Stimulated activated CD4-positive, alpha-beta T cell treated with anti-CD3 and anti-CD28 coated beads, Interleukin-1b, Interleukin-23, amount 100 ng/mL, for 4 hours (primary cell): ENCODE measurements at regions not wholly inside any gene's neighbourhood (a gene's known extent, or its start where the extent isn't known, plus 50 kb on each side); places are given as distances from the start of the nearest gene placed in this dataset.
"Not testable (repeated sequence)": the region's sequence is repeated elsewhere in the genome, so short reads cannot be mapped to it uniquely, and the experiment has no call there.

Experiments used
- DNase-seq, 2 donors: peaks; one replicate each; pipeline ENCODE4 v3.0.0-alpha.2; 2020; ENCODE audit warnings: low read depth in 2 of 2

GRCh38 chr4:77306496-77306895 is 149.5 kb downstream of the CCNG2 start:
- DNase-seq = no peak

GRCh38 chr4:77308843-77309242 is 151.8 kb downstream of the CCNG2 start:
- no peak for DNase-seq

- DNase-seq = no peak
Observed at GRCh38 chr4:77309496-77309895, 152.5 kb downstream of the CCNG2 start.

GRCh38 chr4:77310931-77311330 is 153.9 kb downstream of the CCNG2 start:
- DNase-seq = no peak

GRCh38 chr4:77314697-77315096 is 157.7 kb downstream of the CCNG2 start:
- DNase-seq = no peak

GRCh38 chr4:77327151-77327550 is 170.1 kb downstream of the CCNG2 start:
- no peak for DNase-seq

GRCh38 chr4:77332696-77333270 is 175.8 kb downstream of the CCNG2 start:
- DNase-seq = no peak

GRCh38 chr4:77336411-77337142 is 179.6 kb downstream of the CCNG2 start:
- no peak for DNase-seq

- DNase-seq = no peak
Observed at GRCh38 chr4:77342170-77342810, 185.3 kb downstream of the CCNG2 start.

GRCh38 chr4:77344001-77344400 is 187.0 kb downstream of the CCNG2 start:
- no peak for DNase-seq

- DNase-seq = no peak
Observed at GRCh38 chr4:77344784-77345183, 187.8 kb downstream of the CCNG2 start.

- no peak for DNase-seq
Observed at GRCh38 chr4:77347351-77347966, 190.5 kb downstream of the CCNG2 start.

- no peak for DNase-seq
Observed at GRCh38 chr4:77348815-77349214, 191.8 kb downstream of the CCNG2 start.

GRCh38 chr4:77349364-77349763 is 192.4 kb downstream of the CCNG2 start:
- no peak for DNase-seq

- DNase-seq = no peak
Observed at GRCh38 chr4:77349796-77350195, 192.8 kb downstream of the CCNG2 start.

- DNase-seq = no peak
Observed at GRCh38 chr4:77352192-77352591, 195.2 kb downstream of the CCNG2 start.

GRCh38 chr4:77353724-77354315 is 196.8 kb downstream of the CCNG2 start:
- not testable (repeated sequence) for DNase-seq

- DNase-seq = no peak
Observed at GRCh38 chr4:77354550-77354949, 197.5 kb downstream of the CCNG2 start.

GRCh38 chr4:77355731-77356130 is 198.7 kb downstream of the CCNG2 start:
- no peak for DNase-seq

- DNase-seq = no peak
Observed at GRCh38 chr4:77358315-77358928, 201.4 kb downstream of the CCNG2 start.

- no peak for DNase-seq
Observed at GRCh38 chr4:77360451-77360850, 203.4 kb downstream of the CCNG2 start.

- DNase-seq = not testable (repeated sequence)
Observed at GRCh38 chr4:77366876-77367275, 209.9 kb downstream of the CCNG2 start.
